ENCODE measurements at regions not wholly inside any gene's neighbourhood (a gene's known extent, or its start where the extent isn't known, plus 50 kb on each side); places are given as distances from the start of the nearest gene placed in this dataset.
"Not testable (repeated sequence)": the region's sequence is repeated elsewhere in the genome, so short reads cannot be mapped to it uniquely, and the experiment has no call there.

- DNase-seq (ENCODE audit: low read depth): no peak
Measured at GRCh38 chr1:235059221-235059620, 69.4 kb downstream of the TOMM20 start.

GRCh38 chr1:235058695-235059094 is 69.9 kb downstream of the TOMM20 start:
- DNase-seq (ENCODE audit: low read depth): no peak

- no peak for DNase-seq (ENCODE audit: low read depth)
Measured at GRCh38 chr1:235057385-235058306, 71.0 kb downstream of the TOMM20 start.

- DNase-seq (ENCODE audit: low read depth): no peak
Measured at GRCh38 chr1:235056937-235057336, 71.7 kb downstream of the TOMM20 start.

GRCh38 chr1:235054936-235055335 is 73.7 kb downstream of the TOMM20 start:
- DNase-seq (ENCODE audit: low read depth): no peak

- no peak for DNase-seq (ENCODE audit: low read depth)
Measured at GRCh38 chr1:235054466-235054865, 74.2 kb downstream of the TOMM20 start.

GRCh38 chr1:235052067-235053008 is 76.3 kb downstream of the TOMM20 start:
- DNase-seq (ENCODE audit: low read depth): no peak

GRCh38 chr1:235051521-235051920 is 77.1 kb downstream of the TOMM20 start:
- DNase-seq (ENCODE audit: low read depth): no peak

GRCh38 chr1:235050911-235051360 is 77.7 kb downstream of the TOMM20 start:
- no peak for DNase-seq (ENCODE audit: low read depth)

GRCh38 chr1:235049716-235050378 is 78.8 kb downstream of the TOMM20 start:
- DNase-seq (ENCODE audit: low read depth): not testable (repeated sequence)

- DNase-seq (ENCODE audit: low read depth): no peak
Measured at GRCh38 chr1:235049217-235049616, 79.4 kb downstream of the TOMM20 start.

GRCh38 chr1:235047331-235047871 is 81.2 kb downstream of the TOMM20 start:
- DNase-seq (ENCODE audit: low read depth): no peak

GRCh38 chr1:235045921-235046601 is 82.6 kb downstream of the TOMM20 start:
- DNase-seq (ENCODE audit: low read depth): no peak

GRCh38 chr1:235045034-235045690 is 83.5 kb downstream of the TOMM20 start:
- no peak for DNase-seq (ENCODE audit: low read depth)

- DNase-seq (ENCODE audit: low read depth): no peak
Measured at GRCh38 chr1:235043234-235043633, 85.4 kb downstream of the TOMM20 start.

GRCh38 chr1:235038701-235039100 is 89.9 kb downstream of the TOMM20 start:
- no peak for DNase-seq (ENCODE audit: low read depth)

- no peak for DNase-seq (ENCODE audit: low read depth)
Measured at GRCh38 chr1:235035928-235036327, 92.7 kb downstream of the TOMM20 start.

- no peak for DNase-seq (ENCODE audit: low read depth)
Measured at GRCh38 chr1:235030919-235031596, 97.6 kb downstream of the TOMM20 start.

- no peak for DNase-seq (ENCODE audit: low read depth)
Measured at GRCh38 chr1:235027862-235028250, 100.8 kb downstream of the TOMM20 start.

Data from fibroblast of the conjunctiva (primary cell).